Peyer's patch (tissue), 4 donors: ENCODE measurements at regions not wholly inside any gene's neighbourhood (a gene's known extent, or its start where the extent isn't known, plus 50 kb on each side); places are given as distances from the start of the nearest gene placed in this dataset.
"Not testable (repeated sequence)": the region's sequence is repeated elsewhere in the genome, so short reads cannot be mapped to it uniquely, and the experiment has no call there.

ENCODE experiments used
- DNase-seq, 3 donors: peaks; one replicate each; pipeline ENCODE4 v3.0.0-alpha.2; 2017 to 2019
- H3K27ac ChIP-seq, 4 donors: fragments of 200-600 bp; sonication (generic); one replicate each; pipeline ENCODE4 v1.5.1; 2016 to 2019
- H3K27me3 ChIP-seq, 2 donors: fragments of 200-600 bp; sonication (generic); one replicate each; pipeline ENCODE4 v1.5.1; 2019
- H3K36me3 ChIP-seq, 3 donors: fragments of 200-600 bp; sonication (generic); one replicate each; pipeline ENCODE4 v1.5.1; 2016 to 2019
- H3K4me1 ChIP-seq, 4 donors: fragments of 200-600 bp; sonication (generic); one replicate each; pipeline ENCODE4 v1.5.1; 2016 to 2019
- H3K4me3 ChIP-seq, 4 donors: fragments of 200-600 bp; sonication (generic); 1 replicate in 3 of 4; 2 replicates in 1 of 4; pipeline ENCODE4 v1.5.1; 2016 to 2019; ENCODE audit warnings: mild to moderate bottlenecking in 1 of 4
- H3K9me3 ChIP-seq, 4 donors: fragments of 200-600 bp; sonication (generic); one replicate each; pipeline ENCODE4 v1.5.1; 2016 to 2019; ENCODE audit warnings: mild to moderate bottlenecking in 1 of 4
- POLR2A ChIP-seq, 2 donors: fragments of 450-650 bp; IDR thresholded peaks; one replicate each; pipeline ENCODE4 v1.5.1; 2017; ENCODE audit warnings: antibody characterized with exemption in 2 of 2, mild to moderate bottlenecking in 2 of 2, moderate library complexity in 2 of 2
- TF ChIP-seq, protein P1 (sequence below), 6 experiments: fragments of 450-650 bp in 4 of 6; fragments of 200-600 bp in 2 of 6; sonication (generic) in 1 of 6; IDR thresholded peaks; one replicate each; pipeline ENCODE4 v1.5.1; 2017 to 2019; ENCODE audit warnings: antibody characterized with exemption in 6 of 6, mild to moderate bottlenecking in 3 of 6, moderate library complexity in 1 of 6

DNA sequence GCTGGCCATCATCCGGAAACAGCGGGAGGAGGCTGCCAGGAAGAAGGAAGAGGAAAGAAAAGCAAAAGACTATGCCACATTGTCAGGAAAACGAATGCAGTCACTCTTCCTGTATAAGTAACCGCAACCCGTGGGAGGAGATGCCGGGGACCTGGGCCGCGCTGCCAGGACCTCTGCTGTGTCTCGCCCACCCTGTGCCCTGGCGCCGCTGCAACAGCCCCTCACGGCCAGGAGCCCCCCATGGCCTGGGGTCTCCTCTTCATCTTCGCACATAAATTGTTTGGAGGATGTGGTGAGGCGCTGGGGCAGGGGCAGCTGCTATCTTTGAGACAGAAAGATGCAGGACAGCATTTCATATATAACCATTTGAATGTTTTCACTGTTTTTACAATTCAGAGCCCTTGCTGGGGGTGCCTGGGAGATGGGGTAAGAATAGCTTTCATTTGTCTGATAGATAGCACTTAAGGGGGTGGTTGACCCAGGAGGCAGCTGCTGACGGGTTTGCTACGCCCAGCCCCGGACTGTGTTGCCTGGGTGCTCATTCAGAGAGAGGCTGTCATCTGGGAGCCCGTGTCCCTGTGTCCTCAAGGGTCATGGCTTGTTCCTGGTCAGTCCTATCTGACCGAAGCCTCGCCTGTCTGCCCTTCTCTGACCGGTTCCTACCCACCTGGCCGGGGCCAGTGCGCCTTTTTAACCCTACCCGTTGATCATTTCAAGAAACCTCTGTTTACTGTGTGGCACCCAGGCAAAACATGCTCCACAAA, 1067.7 kb upstream of the COX7C start:
- no peak for TF ChIP-seq POLR2A (IDR thresholded peaks at IDR 0.05)
- TF ChIP-seq, protein P1, sequence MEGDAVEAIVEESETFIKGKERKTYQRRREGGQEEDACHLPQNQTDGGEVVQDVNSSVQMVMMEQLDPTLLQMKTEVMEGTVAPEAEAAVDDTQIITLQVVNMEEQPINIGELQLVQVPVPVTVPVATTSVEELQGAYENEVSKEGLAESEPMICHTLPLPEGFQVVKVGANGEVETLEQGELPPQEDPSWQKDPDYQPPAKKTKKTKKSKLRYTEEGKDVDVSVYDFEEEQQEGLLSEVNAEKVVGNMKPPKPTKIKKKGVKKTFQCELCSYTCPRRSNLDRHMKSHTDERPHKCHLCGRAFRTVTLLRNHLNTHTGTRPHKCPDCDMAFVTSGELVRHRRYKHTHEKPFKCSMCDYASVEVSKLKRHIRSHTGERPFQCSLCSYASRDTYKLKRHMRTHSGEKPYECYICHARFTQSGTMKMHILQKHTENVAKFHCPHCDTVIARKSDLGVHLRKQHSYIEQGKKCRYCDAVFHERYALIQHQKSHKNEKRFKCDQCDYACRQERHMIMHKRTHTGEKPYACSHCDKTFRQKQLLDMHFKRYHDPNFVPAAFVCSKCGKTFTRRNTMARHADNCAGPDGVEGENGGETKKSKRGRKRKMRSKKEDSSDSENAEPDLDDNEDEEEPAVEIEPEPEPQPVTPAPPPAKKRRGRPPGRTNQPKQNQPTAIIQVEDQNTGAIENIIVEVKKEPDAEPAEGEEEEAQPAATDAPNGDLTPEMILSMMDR (IDR thresholded peaks at IDR 0.05): no peak
- DNase-seq: no peak
- Histone ChIP-seq H3K27me3 (no peaks in the 10 kb centered on the region), H3K9me3 (peaks cover 0 to 4% (median 0%) of the 10 kb centered on the region in 4 donors), H3K4me1 (no peaks in the 10 kb centered on the region), H3K27ac (no peak overlapping the region), H3K4me3 (no peak overlapping the region), H3K36me3 (no peaks in the 10 kb centered on the region)

- Histone ChIP-seq H3K9me3 (peaks cover 0 to 7% (median 0%) of the 10 kb centered on the region in 4 donors), H3K4me3 (no peak overlapping the region), H3K27ac (no peak overlapping the region), H3K4me1 (no peaks in the 10 kb centered on the region), H3K36me3 (no peaks in the 10 kb centered on the region), H3K27me3 (no peaks in the 10 kb centered on the region)
- TF ChIP-seq, protein P1 (IDR thresholded peaks at IDR 0.05): no peak
- TF ChIP-seq POLR2A (IDR thresholded peaks at IDR 0.05): no peak
- DNase-seq: no peak
These were observed 1061.3 kb upstream of the COX7C start for GRCh38 chr5:85556464-85556863.

GRCh38 chr5:85576666-85577065, 1041.1 kb upstream of the COX7C start:
- Histone ChIP-seq H3K4me1 (no peaks in the 10 kb centered on the region), H3K36me3 (no peaks in the 10 kb centered on the region), H3K27ac (no peak overlapping the region), H3K27me3 (no peaks in the 10 kb centered on the region), H3K4me3 (no peak overlapping the region), H3K9me3 (no peaks in the 10 kb centered on the region)
- DNase-seq: no peak
- no peak for TF ChIP-seq POLR2A (IDR thresholded peaks at IDR 0.05)
- TF ChIP-seq, protein P1 (IDR thresholded peaks at IDR 0.05): no peak

- not testable (repeated sequence) for H3K36me3 ChIP-seq
These were observed 1029.9 kb upstream of the COX7C start for GRCh38 chr5:85587806-85588205.

DNA sequence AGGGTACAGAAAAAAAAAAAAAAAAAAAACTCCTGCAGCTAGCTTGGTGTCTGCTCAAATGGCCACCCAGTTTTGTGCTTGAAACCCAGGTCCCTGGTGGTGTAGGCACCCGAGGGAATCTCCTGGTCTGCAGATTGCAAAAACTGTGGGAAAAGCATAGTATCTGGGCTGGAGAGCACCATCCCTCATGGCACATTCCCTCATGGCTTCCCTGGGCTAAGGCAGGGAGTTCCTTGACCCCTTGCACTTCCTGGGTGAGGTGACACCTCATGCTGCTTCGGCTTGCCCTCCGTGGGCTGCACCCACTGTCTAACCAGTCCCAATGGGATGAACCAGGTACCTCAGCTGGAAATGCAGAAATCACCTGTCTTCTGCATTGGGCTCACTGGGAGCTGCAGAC, 1029.5 kb upstream of the COX7C start:
- H3K4me1 ChIP-seq, H3K27ac ChIP-seq, H3K36me3 ChIP-seq, H3K9me3 ChIP-seq, DNase-seq, H3K4me3 ChIP-seq, H3K27me3 ChIP-seq: not testable (repeated sequence)

More at GRCh38 chr5:85587806-85588205, 1029.9 kb upstream of the COX7C start:
- not testable (repeated sequence) for H3K4me3 ChIP-seq, H3K27ac ChIP-seq, H3K9me3 ChIP-seq, H3K27me3 ChIP-seq, DNase-seq, H3K4me1 ChIP-seq

DNA sequence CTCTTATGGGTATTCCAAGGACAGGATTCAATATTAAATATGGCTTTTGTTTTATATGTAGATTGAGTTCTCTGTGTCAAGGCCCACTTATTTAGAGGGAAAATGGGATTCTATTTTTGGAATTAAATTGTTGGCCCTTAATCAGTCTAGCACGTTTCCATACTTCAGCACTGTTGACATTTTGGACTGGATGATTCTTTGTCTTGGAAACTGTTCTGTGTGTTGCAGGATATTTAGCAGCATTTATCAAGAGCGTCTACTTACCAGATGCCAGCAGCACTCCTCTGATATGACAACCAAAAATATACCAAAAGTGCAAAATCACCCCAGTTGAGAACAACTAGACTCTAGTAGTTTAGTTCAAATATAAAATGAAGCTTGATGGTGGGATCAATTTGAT, 1027.0 kb upstream of the COX7C start:
- Histone ChIP-seq H3K27ac (no peak overlapping the region), H3K4me1 (no peaks in the 10 kb centered on the region), H3K27me3 (no peaks in the 10 kb centered on the region), H3K9me3 (no peaks in the 10 kb centered on the region), H3K36me3 (no peaks in the 10 kb centered on the region), H3K4me3 (no peak overlapping the region)
- DNase-seq: no peak
- TF ChIP-seq, protein P1 (IDR thresholded peaks at IDR 0.05): no peak
- TF ChIP-seq POLR2A (IDR thresholded peaks at IDR 0.05): no peak

- Histone ChIP-seq H3K27ac (no peak overlapping the region), H3K36me3 (no peaks in the 10 kb centered on the region), H3K9me3 (no peaks in the 10 kb centered on the region), H3K4me1 (no peaks in the 10 kb centered on the region), H3K4me3 (no peak overlapping the region), H3K27me3 (no peaks in the 10 kb centered on the region)
- no peak for TF ChIP-seq POLR2A (IDR thresholded peaks at IDR 0.05)
- TF ChIP-seq, protein P1 (IDR thresholded peaks at IDR 0.05): no peak
- DNase-seq: no peak
These were observed 1026.4 kb upstream of the COX7C start for GRCh38 chr5:85591311-85591710.
